HUDEP-2 (cell line): ENCODE measurements at regions not wholly inside any gene's neighbourhood (a gene's known extent, or its start where the extent isn't known, plus 50 kb on each side); places are given as distances from the start of the nearest gene placed in this dataset.
A peak's percentile ranks its signal among the peaks of the same experiment; 100 is the strongest.
"Not testable (repeated sequence)": the region's sequence is repeated elsewhere in the genome, so short reads cannot be mapped to it uniquely, and the experiment has no call there.

ENCODE experiments used
- DNase-seq, 76 experiments: peaks; one replicate each; lab custom pipeline; 2025; ENCODE audit not compliant: unreplicated experiment in 76 of 76; lab: John Stamatoyannopoulos, UW

DNA sequence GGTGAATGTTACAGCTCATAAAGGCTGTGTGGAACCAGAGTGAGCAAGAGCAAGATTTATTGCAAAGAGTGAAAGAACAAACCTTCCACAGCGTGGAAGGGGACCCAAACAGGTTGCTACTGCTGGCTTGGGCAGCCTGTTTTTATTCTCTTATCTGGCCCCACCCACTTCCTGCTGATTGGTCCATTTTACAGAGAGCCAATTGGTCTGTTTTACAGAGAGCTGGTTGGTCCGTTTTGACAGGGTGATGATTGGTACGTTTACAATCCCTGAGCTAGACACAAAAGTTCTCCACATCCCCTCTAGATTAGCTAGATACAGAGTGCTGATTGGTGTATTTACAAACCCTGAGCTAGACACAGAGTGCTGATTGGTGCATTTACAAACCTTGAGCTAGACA lies 74.4 kb upstream of the TBC1D5 start:
- not testable (repeated sequence) for DNase-seq

DNA sequence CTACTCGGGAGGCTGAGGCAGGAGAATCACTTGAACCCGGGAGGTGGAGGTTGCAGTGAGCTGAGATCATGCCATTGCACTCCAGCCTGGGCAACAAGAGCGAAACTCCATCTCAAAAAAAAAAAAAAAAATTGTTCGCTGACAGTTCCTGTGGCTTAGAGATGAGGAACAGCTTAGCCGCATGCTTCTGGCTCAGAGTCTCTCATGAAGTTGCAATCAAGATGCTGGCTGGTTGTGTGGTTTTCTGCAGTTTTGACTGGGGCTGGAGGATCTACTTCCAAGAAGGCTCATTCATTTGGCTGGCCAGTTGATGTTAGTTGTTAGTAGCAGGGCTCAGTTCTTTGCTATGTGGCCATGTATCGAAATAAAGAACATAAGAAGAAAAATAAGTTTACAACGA lies 69.9 kb upstream of the TBC1D5 start:
- DNase-seq: not testable (repeated sequence)

DNA sequence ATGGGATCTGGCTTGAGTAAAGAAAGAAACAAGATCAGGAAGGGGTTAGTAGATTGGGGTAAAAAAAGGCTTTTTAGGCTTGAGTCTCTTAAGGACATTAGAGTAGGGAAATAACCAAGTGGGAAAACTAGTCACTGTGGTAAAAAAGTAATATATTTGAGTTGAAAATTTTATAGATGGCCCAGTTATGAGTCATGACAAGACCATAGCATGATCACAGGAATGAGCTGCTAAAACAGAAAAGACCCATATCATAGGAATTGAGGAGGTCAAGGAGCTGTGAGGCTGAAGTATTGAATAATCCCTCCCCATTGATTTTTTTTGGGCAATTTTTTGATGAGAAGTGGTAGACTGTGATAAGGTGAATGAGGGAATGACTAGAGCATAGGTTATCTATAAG lies 69.2 kb upstream of the TBC1D5 start:
- DNase-seq: no peak

GRCh38 chr3:17810759-17811158 lies 68.3 kb upstream of the TBC1D5 start:
- no peak for DNase-seq

DNA sequence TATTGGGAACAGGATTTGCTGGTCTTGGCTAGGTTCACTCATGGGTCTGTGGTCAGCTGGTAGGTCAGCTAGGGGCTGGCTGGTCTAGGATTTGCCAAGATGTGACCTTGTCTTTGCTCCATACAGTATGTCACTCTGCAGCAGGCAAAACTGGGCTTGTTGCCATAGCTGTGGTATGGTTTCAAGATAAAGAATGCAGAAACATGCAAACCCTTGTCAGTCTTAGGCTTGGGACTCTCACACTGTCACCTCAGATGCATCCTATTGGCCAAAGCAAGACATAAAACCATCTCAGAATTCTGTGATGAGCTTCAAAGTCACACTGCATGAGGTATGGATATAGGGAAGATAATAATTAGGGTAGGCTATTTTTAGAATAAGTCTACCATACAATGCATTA lies 66.6 kb upstream of the TBC1D5 start:
- peak in 74 of 76 experiments; percentile 4 to 90 (median 69) for DNase-seq

DNA sequence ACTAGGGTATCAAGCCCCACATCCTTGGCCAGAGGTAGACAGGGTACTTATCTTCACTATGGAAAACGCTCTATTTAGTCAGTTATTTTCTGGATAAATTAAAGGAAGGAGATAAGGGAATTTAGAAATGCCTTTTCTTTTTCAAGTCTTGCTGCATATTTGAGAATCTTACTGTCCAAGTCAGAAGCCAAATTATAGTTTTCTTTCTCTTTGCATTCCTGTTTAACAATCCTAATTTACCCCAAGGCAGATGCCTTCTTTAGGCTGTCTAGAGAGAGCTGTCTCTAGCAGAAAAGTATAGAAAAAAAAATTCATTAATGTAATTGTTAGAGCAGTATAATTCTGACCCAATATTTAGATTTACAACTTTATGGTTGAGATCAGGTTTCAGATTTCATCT lies 64.4 kb upstream of the TBC1D5 start:
- no peak for DNase-seq

DNA sequence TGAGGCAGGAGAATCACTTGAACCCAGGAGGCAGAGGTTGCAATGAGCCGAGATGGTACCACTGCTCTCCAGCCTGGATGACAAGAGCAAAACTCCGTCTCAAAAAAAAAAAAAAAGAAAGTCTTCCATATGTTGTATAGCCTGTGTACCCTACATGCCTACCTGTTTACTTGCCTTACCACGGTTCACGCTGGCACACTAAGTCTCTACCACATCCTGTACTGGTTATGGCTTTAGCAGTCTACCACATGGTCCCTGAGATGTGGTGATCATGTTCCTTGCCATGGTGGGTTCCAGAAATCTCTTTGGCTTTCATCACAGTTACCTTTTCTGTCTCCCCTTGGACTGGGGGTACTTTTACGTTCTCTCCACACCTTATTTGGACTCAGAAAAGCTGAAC lies 63.8 kb upstream of the TBC1D5 start:
- DNase-seq: no peak

- no peak for DNase-seq
Measured at GRCh38 chr3:17805461-17805940, 63.1 kb upstream of the TBC1D5 start.

DNA sequence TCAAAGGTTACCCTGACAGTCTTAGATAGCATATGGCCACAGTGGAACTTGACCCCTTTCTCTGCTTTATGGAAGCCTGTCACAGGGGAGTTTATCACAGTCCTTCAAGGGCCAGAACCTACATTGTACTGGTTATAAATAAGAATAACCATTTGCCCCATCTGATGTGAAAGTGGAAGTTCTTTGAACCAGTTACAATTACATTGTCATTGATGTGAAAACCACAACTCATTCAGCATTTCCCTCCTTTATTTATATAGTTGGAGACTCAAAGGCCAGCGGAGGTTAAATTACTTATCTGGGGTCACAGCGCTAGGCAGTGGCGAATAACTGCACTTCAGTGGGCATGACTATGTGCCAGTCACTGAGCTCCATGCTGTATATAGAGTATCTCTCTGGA lies 60.5 kb upstream of the TBC1D5 start:
- no peak for DNase-seq

DNA sequence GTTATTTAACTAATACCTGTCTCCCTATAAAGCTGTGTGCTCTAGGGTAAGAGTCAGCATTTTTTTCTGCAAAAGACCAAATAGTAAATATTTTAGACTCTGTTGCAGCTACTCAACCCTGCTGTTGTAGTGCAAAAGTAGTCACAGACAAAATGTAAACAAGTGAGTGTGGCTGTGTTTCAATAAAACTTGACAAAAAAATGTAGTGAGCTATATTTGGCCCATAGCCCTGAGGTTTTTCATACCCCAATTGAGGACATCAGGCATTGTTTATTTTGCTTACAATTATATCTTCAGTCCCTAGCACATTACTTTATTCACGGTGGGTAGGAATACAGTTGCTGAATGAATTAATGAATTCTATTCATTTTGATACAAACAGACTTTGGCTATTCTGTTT lies 58.7 kb upstream of the TBC1D5 start:
- no peak for DNase-seq

DNA sequence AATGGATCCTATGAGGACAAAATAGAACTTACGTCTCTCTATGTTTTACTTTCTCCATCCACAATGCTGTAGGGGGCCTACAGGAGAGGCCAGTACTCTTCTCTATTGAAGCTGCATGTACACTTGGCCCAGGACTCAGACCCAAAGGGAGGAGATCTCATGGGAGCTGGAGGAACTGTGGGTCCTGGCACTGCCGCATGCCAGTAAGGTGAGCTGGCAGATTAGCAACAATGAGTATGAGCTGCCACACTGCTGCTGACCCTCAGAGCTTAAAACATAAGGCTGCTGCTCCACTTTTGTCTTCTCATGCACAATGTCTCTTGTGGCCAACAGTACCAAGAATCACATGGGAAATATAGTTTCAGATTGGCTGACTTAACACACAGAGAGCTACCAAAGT lies 57.8 kb upstream of the TBC1D5 start:
- no peak for DNase-seq

- no peak for DNase-seq
Measured at GRCh38 chr3:17799312-17799711, 56.9 kb upstream of the TBC1D5 start.

GRCh38 chr3:17798000-17798399 lies 55.6 kb upstream of the TBC1D5 start:
- DNase-seq: peak in 12 of 76 experiments; percentile 2 to 49 (median 23)

- no peak for DNase-seq
Measured at GRCh38 chr3:17795711-17796110, 53.3 kb upstream of the TBC1D5 start.

DNA sequence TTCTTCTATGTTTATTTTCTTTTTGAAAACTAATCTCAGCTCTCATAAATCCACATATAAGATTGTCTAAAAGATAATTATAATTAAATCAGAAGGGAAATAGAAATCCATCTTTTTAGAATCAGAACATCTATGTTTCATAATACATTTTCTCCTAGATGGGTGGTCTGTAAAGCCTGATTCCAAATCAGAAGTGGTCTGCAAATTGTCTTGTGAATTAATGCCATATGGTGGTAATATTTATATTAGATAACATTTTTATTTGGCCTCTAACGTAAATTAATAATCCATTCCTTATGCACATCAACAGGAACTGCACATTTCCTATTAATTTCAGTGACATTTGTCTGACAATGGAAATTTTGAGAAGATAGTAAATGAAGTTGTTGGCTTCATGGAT lies 52.8 kb upstream of the TBC1D5 start:
- DNase-seq: no peak

DNA sequence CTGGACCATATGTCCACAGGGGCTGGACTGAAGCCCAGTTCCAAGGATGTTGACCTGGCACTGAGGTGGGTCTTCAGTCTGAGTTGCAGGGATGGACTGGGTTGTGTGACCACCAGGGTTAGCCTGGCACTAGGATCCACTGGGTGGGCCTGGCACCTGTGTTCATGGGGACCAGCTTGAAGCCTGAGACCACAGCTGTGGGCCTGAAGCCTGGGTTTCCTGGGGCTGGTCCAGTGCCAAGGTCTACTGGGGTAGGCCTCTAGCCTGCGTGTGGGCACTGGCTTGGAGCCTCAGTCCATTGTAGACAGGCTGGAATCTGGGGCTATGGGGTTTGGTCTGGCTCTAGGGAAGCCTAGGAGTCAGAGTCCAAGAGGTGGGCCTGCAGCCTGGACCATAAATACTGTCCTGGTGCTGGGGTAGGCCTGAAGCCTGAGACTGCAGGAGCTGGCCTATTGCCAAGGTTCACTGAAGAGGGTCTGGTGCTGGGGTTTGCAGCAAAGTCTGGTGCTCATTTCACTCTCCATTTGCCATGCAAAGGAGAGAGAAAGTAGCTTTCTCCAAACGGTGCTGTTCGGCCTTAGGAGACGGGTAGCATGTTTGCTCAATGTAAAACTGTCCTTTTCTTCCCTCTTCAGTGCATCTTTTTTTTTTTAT lies 51.2 kb upstream of the TBC1D5 start:
- no peak for DNase-seq
